GM23248 (cell line): ENCODE measurements at regions not wholly inside any gene's neighbourhood (a gene's known extent, or its start where the extent isn't known, plus 50 kb on each side); places are given as distances from the start of the nearest gene placed in this dataset.

Source experiments
- EZH2 ChIP-seq: fragments of 200-600 bp; sonication (generic); IDR thresholded peaks from 2 replicates; pipeline ENCODE4 v1.6.1; 2018; ENCODE audit warnings: antibody characterized with exemption, mild to moderate bottlenecking; ENCODE audit not compliant: insufficient read depth, poor library complexity, severe bottlenecking
- EZH2phosphoT487 ChIP-seq: fragments of 200-600 bp; sonication (generic); IDR thresholded peaks from 2 replicates; pipeline ENCODE4 v1.6.1; 2018; ENCODE audit warnings: antibody characterized with exemption, moderate library complexity, mild to moderate bottlenecking, low read depth; ENCODE audit not compliant: insufficient read depth

DNA sequence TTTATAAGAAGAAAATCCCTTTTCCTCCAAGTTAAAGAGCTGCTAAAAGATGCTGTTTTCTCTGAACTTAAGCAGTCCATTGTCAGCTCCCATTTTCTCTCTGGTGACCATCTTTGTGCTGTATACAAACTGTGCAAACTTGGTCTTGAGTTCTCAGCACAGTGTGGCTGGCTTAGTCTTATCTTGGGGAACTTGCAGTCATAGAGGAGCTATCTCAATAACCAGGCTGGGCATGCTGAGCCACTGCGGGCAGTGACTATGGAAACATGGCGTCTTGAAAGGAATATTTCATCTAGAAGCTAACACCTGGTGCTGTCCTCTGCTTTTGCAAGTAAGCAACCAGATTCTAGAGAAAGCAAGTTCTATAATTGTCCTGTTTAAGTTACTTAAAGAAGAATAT, 1334.4 kb upstream of the CELF4 start:
- TF ChIP-seq EZH2phosphoT487 (no peak), EZH2 (no peak)
